Subcutaneous abdominal adipose tissue (tissue), 5 donors: ENCODE measurements at regions not wholly inside any gene's neighbourhood (a gene's known extent, or its start where the extent isn't known, plus 50 kb on each side); places are given as distances from the start of the nearest gene placed in this dataset.
"Not testable (repeated sequence)": the region's sequence is repeated elsewhere in the genome, so short reads cannot be mapped to it uniquely, and the experiment has no call there.

ENCODE experiments used
- H3K27ac ChIP-seq: one replicate; pipeline ENCODE4 v1.7.0; 2013; ENCODE audit warnings: low read depth, mild to moderate bottlenecking, inconsistent platforms, low read length, moderate library complexity
- H3K27me3 ChIP-seq, 5 donors: one replicate each; pipeline ENCODE4 v1.7.0; 2013; ENCODE audit warnings: low read length in 5 of 5, inconsistent platforms in 1 of 5; ENCODE audit not compliant: control insufficient read depth in 5 of 5, insufficient read depth in 4 of 5
- H3K36me3 ChIP-seq, 5 donors: one replicate each; pipeline ENCODE4 v1.7.0; 2013; ENCODE audit warnings: low read length in 5 of 5; ENCODE audit not compliant: control insufficient read depth in 5 of 5, insufficient read depth in 5 of 5
- H3K4me1 ChIP-seq, 5 donors: one replicate each; pipeline ENCODE4 v1.7.0; 2013; ENCODE audit warnings: low read length in 5 of 5, mild to moderate bottlenecking in 3 of 5, moderate library complexity in 1 of 5; ENCODE audit not compliant: control insufficient read depth in 5 of 5, insufficient read depth in 5 of 5
- H3K4me3 ChIP-seq, 5 donors: one replicate each; pipeline ENCODE4 v1.7.0; 2013; ENCODE audit warnings: low read length in 5 of 5, low read depth in 1 of 5
- H3K9ac ChIP-seq, 5 donors: one replicate each; pipeline ENCODE4 v1.7.0; 2013; ENCODE audit warnings: low read length in 5 of 5, mild to moderate bottlenecking in 4 of 5, moderate library complexity in 3 of 5
- H3K9me3 ChIP-seq, 5 donors: one replicate each; pipeline ENCODE4 v1.7.0; 2013; ENCODE audit warnings: low read length in 5 of 5; ENCODE audit not compliant: control insufficient read depth in 5 of 5
- donor health status: healthy.
- donor health status: healthy.
- donor health status: healthy.
- donor health status: healthy.
- donor health status: healthy.

GRCh38 chr6:113221850-113222249 lies 635.3 kb upstream of the MARCKS start:
- H3K27me3 ChIP-seq: no peaks in the 10 kb centered on the region
- no peak overlapping the region for H3K9ac ChIP-seq
- H3K27ac ChIP-seq: no peak overlapping the region
- no peaks in the 10 kb centered on the region for H3K36me3 ChIP-seq
- H3K9me3 ChIP-seq: no peaks in the 10 kb centered on the region
- no peak overlapping the region for H3K4me3 ChIP-seq
- no peaks in the 10 kb centered on the region for H3K4me1 ChIP-seq

DNA sequence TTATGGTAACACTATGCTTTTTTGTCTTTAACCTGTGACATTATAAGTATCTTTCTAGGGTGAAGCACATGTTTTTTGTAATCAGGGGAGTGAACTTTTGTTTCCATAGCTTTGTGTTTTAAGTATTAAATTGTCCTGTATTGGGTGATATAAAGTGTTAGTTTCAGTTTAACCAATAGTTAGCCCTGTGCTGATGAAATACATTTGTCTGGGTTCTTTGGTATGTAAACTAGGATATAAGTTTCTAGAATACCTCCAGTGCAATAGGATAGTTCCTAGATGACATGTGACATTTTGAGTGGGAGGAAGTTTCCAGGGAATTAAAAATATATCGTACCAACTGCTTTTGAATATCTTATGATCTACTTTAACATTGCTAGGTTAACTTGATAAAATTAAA lies 611.0 kb upstream of the MARCKS start:
- no peak overlapping the region for H3K9ac ChIP-seq
- H3K4me1 ChIP-seq: no peaks in the 10 kb centered on the region
- H3K27me3 ChIP-seq: no peaks in the 10 kb centered on the region
- no peak overlapping the region for H3K4me3 ChIP-seq
- H3K27ac ChIP-seq: no peak overlapping the region
- no peaks in the 10 kb centered on the region for H3K9me3 ChIP-seq
- H3K36me3 ChIP-seq: no peaks in the 10 kb centered on the region

GRCh38 chr6:113248532-113248931 lies 608.6 kb upstream of the MARCKS start:
- Histone ChIP-seq H3K27ac (no peak overlapping the region), H3K36me3 (no peaks in the 10 kb centered on the region), H3K4me3 (no peak overlapping the region), H3K9me3 (no peaks in the 10 kb centered on the region), H3K9ac (no peak overlapping the region), H3K27me3 (no peaks in the 10 kb centered on the region), H3K4me1 (no peaks in the 10 kb centered on the region)

DNA sequence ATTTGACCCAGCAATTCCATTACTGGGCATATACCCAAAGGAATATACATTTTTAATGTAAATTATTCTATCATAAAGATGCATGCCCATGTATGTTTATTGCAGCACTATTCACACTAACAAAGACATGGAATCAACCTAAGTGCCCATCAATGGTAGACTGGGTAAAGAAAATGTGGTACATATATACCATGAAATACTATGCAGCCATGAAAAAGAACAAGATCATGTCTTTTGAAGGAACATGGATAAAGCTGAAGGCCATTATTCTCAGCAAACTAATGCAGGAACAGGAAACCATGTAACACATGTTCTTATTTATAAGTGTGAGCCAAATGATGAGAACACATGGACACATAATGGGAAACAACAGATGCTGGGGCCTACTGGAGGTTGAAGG lies 603.0 kb upstream of the MARCKS start:
- not testable (repeated sequence) for H3K4me1 ChIP-seq, H3K36me3 ChIP-seq, H3K27ac ChIP-seq, H3K4me3 ChIP-seq, H3K27me3 ChIP-seq, H3K9ac ChIP-seq
- H3K9me3 ChIP-seq: peaks cover 2 to 13% (median 2%) of the 10 kb centered on the region in 5 donors

DNA sequence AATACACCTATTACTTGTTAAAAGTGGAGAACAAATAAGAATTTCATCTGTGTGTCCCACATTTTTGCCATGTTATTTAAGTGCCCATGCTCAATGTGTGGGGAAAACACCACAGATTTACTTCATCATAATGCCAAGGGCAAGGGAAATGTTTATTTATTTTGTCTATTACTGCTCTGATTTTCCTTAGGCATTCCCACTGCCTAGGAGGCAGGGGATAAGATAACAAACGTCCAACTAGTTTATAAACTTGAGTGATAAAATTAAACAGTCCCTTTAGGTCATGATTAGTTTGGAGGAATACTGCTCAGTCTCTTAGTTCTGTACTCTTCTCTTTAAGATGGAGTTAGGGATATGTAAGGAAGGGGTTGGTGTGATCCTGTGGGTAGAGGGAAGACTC lies 598.4 kb upstream of the MARCKS start:
- no peak overlapping the region for H3K9ac ChIP-seq
- peaks cover 2 to 24% (median 12%) of the 10 kb centered on the region in 5 donors for H3K9me3 ChIP-seq
- H3K36me3 ChIP-seq: no peaks in the 10 kb centered on the region
- H3K4me3 ChIP-seq: peak overlapping the region in 1 of 5 donors; percentile 22
- H3K27ac ChIP-seq: no peak overlapping the region
- no peaks in the 10 kb centered on the region for H3K27me3 ChIP-seq
- no peaks in the 10 kb centered on the region for H3K4me1 ChIP-seq

DNA sequence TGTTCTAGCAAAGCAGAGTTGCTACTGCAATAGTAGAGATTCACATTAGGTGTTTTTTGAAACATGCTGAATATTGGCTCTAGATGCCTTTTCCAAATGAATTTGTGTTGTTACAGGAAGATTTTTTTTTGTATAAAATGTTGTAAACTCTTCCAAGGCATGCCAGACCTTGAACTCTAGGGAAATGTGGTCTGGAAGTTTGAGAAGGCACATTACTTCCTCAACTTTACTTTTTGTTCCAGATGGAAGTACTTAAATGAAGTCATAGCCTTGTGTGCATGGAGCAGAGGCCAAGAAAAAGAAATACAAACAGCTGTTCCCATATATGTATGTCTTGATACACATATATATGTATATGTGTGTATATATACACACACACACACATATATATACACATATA lies 585.7 kb upstream of the MARCKS start:
- Histone ChIP-seq H3K27me3 (no peaks in the 10 kb centered on the region), H3K36me3 (no peaks in the 10 kb centered on the region), H3K9me3 (peaks cover 14 to 42% (median 39%) of the 10 kb centered on the region in 5 donors), H3K4me3 (no peak overlapping the region), H3K27ac (no peak overlapping the region), H3K9ac (no peak overlapping the region), H3K4me1 (peaks cover 0 to 4% (median 0%) of the 10 kb centered on the region in 5 donors)

- H3K9ac ChIP-seq: no peak overlapping the region
- H3K4me1 ChIP-seq: no peaks in the 10 kb centered on the region
- H3K9me3 ChIP-seq: no peaks in the 10 kb centered on the region
- no peak overlapping the region for H3K4me3 ChIP-seq
- no peak overlapping the region for H3K27ac ChIP-seq
- no peaks in the 10 kb centered on the region for H3K36me3 ChIP-seq
- H3K27me3 ChIP-seq: no peaks in the 10 kb centered on the region
These were observed 580.5 kb upstream of the MARCKS start for GRCh38 chr6:113276601-113277000.

DNA sequence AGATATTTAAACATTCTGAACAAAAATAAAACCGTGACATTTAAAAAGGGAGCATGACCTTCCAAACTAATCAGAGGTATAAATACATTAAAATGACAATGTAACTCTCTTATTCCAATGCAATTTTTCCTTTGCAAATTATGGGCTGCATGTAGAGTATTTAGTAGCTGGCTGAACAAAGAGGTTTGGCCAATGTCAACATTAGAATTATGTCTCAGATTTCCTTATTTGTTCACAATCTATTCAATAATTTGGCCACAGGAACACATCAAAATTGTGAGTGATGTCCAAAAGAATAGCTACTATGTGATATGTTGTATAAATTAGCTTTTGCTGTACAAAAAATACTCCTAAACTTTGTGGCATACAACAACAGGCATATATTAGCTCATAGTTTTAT lies 580.0 kb upstream of the MARCKS start:
- Histone ChIP-seq H3K27ac (no peak overlapping the region), H3K36me3 (no peaks in the 10 kb centered on the region), H3K9ac (no peak overlapping the region), H3K4me1 (no peaks in the 10 kb centered on the region), H3K4me3 (no peak overlapping the region), H3K27me3 (no peaks in the 10 kb centered on the region), H3K9me3 (no peaks in the 10 kb centered on the region)

DNA sequence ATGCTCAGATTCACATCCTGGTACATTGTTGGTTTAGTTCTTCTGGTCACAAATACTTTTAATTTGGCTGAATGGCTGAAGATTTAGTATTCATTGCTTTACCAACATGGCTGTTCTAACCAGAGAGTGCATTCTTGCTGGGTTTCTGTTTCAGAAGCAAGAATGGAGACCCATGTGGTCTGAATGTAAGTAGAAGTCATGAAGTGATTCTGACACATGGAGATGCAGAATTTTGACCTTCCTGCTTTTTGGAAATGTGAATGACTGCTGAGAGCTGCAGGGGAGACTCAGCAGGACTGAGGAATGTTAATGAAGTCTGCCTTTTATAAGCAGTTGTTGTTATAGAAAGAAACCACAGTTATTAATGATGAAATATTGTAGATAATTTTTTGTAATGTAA lies 576.1 kb upstream of the MARCKS start:
- Histone ChIP-seq H3K27ac (no peak overlapping the region), H3K9ac (no peak overlapping the region), H3K9me3 (no peaks in the 10 kb centered on the region), H3K4me3 (no peak overlapping the region), H3K36me3 (no peaks in the 10 kb centered on the region), H3K27me3 (no peaks in the 10 kb centered on the region), H3K4me1 (no peaks in the 10 kb centered on the region)

GRCh38 chr6:113281431-113281830 lies 575.7 kb upstream of the MARCKS start:
- Histone ChIP-seq H3K27me3 (no peaks in the 10 kb centered on the region), H3K4me3 (no peak overlapping the region), H3K36me3 (no peaks in the 10 kb centered on the region), H3K27ac (no peak overlapping the region), H3K9ac (no peak overlapping the region), H3K4me1 (no peaks in the 10 kb centered on the region), H3K9me3 (peaks cover 0 to 2% (median 0%) of the 10 kb centered on the region in 5 donors)

- H3K9me3 ChIP-seq: peaks cover 0 to 10% (median 4%) of the 10 kb centered on the region in 5 donors
- H3K4me1 ChIP-seq: peaks cover 0 to 9% (median 7%) of the 10 kb centered on the region in 5 donors
- no peaks in the 10 kb centered on the region for H3K36me3 ChIP-seq
- H3K9ac ChIP-seq: no peak overlapping the region
- H3K27me3 ChIP-seq: no peaks in the 10 kb centered on the region
- H3K4me3 ChIP-seq: no peak overlapping the region
- no peak overlapping the region for H3K27ac ChIP-seq
These were observed 569.7 kb upstream of the MARCKS start for GRCh38 chr6:113287396-113287795.
